GM12873 (cell line): ENCODE measurements at regions not wholly inside any gene's neighbourhood (a gene's known extent, or its start where the extent isn't known, plus 50 kb on each side); places are given as distances from the start of the nearest gene placed in this dataset.

ENCODE experiments used
- TF ChIP-seq, protein P1 (sequence below): IDR thresholded peaks from 2 replicates; pipeline ENCODE4 v1.5.1; 2012; ENCODE audit warnings: low read depth, mild to moderate bottlenecking, moderate library complexity, low read length, control low read depth; ENCODE audit not compliant: insufficient read depth; ENCODE audit errors: missing control alignments

- TF ChIP-seq, protein P1, sequence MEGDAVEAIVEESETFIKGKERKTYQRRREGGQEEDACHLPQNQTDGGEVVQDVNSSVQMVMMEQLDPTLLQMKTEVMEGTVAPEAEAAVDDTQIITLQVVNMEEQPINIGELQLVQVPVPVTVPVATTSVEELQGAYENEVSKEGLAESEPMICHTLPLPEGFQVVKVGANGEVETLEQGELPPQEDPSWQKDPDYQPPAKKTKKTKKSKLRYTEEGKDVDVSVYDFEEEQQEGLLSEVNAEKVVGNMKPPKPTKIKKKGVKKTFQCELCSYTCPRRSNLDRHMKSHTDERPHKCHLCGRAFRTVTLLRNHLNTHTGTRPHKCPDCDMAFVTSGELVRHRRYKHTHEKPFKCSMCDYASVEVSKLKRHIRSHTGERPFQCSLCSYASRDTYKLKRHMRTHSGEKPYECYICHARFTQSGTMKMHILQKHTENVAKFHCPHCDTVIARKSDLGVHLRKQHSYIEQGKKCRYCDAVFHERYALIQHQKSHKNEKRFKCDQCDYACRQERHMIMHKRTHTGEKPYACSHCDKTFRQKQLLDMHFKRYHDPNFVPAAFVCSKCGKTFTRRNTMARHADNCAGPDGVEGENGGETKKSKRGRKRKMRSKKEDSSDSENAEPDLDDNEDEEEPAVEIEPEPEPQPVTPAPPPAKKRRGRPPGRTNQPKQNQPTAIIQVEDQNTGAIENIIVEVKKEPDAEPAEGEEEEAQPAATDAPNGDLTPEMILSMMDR: no peak
Observed at GRCh38 chr6:78593898-78594667, 273.3 kb upstream of the IRAK1BP1 start.

- TF ChIP-seq, protein P1: no peak
Observed at GRCh38 chr6:78594668-78595066, 272.7 kb upstream of the IRAK1BP1 start.

DNA sequence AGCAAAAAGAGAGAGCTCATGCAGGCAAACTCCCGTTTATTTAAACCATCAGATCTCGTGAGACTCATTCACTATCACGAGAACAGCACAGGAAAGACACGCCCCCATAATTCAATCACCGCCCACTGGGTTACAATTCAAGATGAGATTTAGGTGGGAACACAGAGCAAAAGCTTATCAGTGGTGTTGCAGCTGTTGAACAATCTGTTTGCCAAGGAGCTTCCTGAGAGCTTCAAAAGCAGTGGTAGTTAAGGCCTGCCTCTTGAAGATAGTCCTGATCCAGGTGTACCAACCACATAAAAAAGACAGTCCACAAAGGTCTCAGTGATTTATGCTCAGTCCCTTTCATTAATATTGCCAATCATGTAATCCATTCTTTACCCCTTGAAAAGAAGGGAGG is 269.4 kb upstream of the IRAK1BP1 start:
- TF ChIP-seq, protein P1: no peak

DNA sequence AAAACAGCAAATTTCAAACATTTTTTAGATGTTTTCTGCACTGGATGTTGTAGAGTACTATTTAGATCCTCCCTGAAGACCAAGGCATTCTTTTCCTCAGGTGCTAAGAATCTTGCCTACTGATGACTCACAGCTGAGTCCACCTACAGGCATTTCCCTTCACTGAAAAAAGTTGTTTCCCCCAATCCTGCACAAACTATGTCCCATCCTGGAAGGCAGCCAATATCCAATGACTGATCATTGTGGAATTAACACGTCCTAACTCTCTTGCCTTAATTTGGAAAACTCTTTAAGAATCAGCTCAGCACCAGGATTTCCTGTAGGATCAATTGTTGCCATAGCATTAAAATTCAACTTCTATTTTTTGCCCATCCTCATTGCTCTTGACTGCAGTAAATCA is 268.4 kb upstream of the IRAK1BP1 start:
- TF ChIP-seq, protein P1: no peak

- TF ChIP-seq, protein P1: no peak
Observed at GRCh38 chr6:78599526-78599925, 267.8 kb upstream of the IRAK1BP1 start.

DNA sequence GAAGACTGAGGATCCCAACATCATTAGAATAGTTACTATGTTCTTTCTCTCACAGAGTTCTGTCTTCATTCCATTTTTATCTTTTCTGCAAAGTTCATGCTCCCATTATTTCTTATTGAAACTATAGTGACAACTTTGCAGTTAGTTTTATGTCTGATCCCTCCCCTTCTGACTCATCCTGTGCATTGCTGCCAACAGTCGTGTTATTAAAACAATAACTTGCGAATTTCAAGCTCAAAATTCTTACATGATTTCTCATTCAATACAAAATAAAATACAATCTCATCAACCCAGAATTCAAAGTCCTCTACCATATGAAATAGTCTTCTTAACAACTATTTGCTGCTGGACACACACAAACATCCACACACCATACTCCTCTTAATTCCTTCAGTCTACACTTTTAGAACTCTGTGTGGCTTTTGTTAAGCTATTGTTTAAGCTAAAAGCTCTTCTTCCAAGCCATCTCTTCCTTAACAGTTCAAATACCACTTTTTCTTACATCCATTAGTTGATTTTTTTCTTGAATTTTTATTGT is 261.4 kb upstream of the IRAK1BP1 start:
- TF ChIP-seq, protein P1: no peak

- TF ChIP-seq, protein P1: no peak
Observed at GRCh38 chr6:78607189-78607588, 260.2 kb upstream of the IRAK1BP1 start.
